ENCODE measurements at regions not wholly inside any gene's neighbourhood (a gene's known extent, or its start where the extent isn't known, plus 50 kb on each side); places are given as distances from the start of the nearest gene placed in this dataset.

DNA sequence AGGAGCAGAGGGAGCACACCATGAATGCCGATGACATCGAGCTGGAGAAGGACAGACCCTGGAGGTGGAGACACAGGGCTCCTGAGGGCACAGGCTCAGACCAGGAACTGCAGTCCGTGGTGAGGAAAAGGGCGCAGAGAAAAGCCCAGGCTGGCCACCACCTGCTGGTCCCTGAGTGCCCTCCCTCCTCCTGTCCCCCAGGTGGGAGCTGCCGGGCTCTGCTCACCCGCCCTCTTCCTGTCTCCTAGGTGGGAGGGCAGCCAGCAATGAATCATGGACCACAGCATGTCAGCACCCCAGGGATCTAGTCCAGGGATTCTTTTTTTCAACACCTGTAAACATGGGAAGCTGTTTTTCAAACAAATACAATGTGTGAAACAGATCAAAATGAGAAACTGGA, 94.6 kb upstream of the ARHGEF7 start:
- Histone ChIP-seq H3K4me1 (no peaks in the 10 kb centered on the region), H3K27ac (no peak overlapping the region), H2AFZ (no peak overlapping the region), H3K79me2 (no peaks in the 10 kb centered on the region), H3K9me3 (ENCODE audit: control insufficient read depth, low read length) (no peaks in the 10 kb centered on the region), H3K9ac (no peak overlapping the region), H3K4me3 (ENCODE audit: low read depth, low read length) (no peak overlapping the region), H3K27me3 (ENCODE audit: control insufficient read depth, insufficient read depth, low read length) (no peaks in the 10 kb centered on the region), H3K36me3 (ENCODE audit: control insufficient read depth, insufficient read depth, low read length) (no peaks in the 10 kb centered on the region), H3K4me2 (ENCODE audit: low read length) (no peak overlapping the region)
- TF ChIP-seq, protein P1, sequence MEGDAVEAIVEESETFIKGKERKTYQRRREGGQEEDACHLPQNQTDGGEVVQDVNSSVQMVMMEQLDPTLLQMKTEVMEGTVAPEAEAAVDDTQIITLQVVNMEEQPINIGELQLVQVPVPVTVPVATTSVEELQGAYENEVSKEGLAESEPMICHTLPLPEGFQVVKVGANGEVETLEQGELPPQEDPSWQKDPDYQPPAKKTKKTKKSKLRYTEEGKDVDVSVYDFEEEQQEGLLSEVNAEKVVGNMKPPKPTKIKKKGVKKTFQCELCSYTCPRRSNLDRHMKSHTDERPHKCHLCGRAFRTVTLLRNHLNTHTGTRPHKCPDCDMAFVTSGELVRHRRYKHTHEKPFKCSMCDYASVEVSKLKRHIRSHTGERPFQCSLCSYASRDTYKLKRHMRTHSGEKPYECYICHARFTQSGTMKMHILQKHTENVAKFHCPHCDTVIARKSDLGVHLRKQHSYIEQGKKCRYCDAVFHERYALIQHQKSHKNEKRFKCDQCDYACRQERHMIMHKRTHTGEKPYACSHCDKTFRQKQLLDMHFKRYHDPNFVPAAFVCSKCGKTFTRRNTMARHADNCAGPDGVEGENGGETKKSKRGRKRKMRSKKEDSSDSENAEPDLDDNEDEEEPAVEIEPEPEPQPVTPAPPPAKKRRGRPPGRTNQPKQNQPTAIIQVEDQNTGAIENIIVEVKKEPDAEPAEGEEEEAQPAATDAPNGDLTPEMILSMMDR (IDR thresholded peaks at IDR 0.05) = no peak

DNA sequence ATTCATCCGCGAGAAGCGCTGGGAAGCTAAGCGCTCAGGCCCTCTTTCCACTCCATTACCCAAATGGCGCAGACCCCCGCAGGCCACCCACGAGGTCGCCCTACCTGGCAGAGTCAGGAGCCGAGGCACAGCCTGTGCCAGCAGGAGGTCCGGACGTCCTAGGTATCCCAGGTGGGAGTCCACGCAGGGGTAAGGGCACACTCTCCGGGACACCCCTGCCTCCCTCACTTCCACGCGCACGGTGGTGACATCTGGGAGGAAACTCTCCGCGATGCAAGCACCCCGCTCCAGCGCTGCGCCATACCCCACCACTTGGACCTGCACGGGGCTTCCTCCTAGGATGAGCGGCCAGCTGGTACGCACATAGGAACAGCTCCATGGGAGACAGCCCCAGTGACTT, 95.1 kb upstream of the ARHGEF7 start:
- no peaks in the 10 kb centered on the region for H3K9me3 ChIP-seq (ENCODE audit: control insufficient read depth, low read length)

DNA sequence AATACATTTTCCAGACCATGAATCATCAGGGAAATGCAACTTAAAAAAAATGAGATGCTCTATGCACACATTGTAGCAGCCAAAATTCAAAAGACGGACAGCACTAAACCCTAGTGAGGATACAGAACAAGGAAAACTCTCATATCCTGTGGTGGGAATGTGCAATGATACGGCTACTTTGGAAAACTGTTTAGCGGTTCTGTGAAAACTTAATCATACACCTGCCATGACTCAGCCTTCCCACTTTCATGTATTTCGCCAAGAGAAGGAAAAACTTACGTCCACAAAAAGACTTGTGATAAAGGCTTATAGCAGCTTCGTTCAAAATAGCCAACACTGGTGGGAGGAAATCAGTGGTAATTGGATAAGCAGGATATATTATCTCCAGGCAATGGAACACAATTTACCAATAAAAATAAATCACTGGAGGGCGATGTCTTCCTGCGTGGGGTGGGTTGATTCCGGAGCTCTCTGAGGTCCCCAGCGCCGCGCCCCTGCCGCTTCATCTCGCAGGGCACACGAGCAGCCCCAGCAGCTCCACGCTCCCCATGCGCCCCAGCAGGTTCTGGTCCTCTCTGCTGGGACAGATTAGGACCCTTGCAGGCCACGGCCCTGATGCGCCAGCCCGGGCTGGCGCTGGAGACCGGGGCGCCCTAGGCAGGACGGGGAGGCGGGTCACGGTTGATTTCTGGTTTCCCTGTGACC, 97.2 kb upstream of the ARHGEF7 start:
- no peak overlapping the region for H3K9ac ChIP-seq
- H3K4me1 ChIP-seq = no peaks in the 10 kb centered on the region
- H3K27ac ChIP-seq = no peak overlapping the region
- H3K9me3 ChIP-seq (ENCODE audit: control insufficient read depth, low read length) = no peaks in the 10 kb centered on the region
- no peaks in the 10 kb centered on the region for H3K27me3 ChIP-seq (ENCODE audit: control insufficient read depth, insufficient read depth, low read length)
- no peaks in the 10 kb centered on the region for H3K79me2 ChIP-seq
- H2AFZ ChIP-seq = no peak overlapping the region
- TF ChIP-seq, protein P1 (IDR thresholded peaks at IDR 0.05) = no peak
- no peak overlapping the region for H3K4me3 ChIP-seq (ENCODE audit: low read depth, low read length)
- H3K36me3 ChIP-seq (ENCODE audit: control insufficient read depth, insufficient read depth, low read length) = no peaks in the 10 kb centered on the region
- no peak overlapping the region for H3K4me2 ChIP-seq (ENCODE audit: low read length)

More for the DNA sequence above, 95.1 kb upstream of the ARHGEF7 start:
- H3K4me2 ChIP-seq (ENCODE audit: low read length) = no peak overlapping the region
- H3K36me3 ChIP-seq (ENCODE audit: control insufficient read depth, insufficient read depth, low read length) = no peaks in the 10 kb centered on the region
- no peak overlapping the region for H3K27ac ChIP-seq
- no peaks in the 10 kb centered on the region for H3K27me3 ChIP-seq (ENCODE audit: control insufficient read depth, insufficient read depth, low read length)
- H2AFZ ChIP-seq = no peak overlapping the region
- H3K79me2 ChIP-seq = no peaks in the 10 kb centered on the region
- H3K4me3 ChIP-seq (ENCODE audit: low read depth, low read length) = no peak overlapping the region
- H3K9ac ChIP-seq = no peak overlapping the region
- no peaks in the 10 kb centered on the region for H3K4me1 ChIP-seq
- TF ChIP-seq, protein P1 (IDR thresholded peaks at IDR 0.05) = no peak

DNA sequence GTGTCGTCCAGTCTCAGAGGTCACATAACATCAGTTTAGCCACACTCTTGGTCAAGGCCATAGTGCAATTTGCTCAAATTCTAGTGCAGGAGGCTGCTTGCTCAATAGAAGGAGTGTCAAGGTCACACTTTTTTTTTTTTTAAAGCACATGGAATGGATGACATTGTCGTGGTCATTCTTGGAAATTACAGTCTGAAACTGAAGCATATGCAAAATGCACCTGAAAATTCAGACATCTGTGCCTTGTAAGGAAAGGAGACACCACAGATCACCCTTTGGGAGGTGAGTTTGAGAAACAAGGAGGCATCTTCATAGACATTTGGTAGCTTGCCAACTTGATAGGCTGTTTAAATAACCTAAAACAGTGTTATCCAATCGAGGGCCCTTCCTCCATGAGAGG, 98.3 kb upstream of the ANKRD10 start:
- H3K27ac ChIP-seq = no peak overlapping the region
- no peaks in the 10 kb centered on the region for H3K9me3 ChIP-seq (ENCODE audit: control insufficient read depth, low read length)
- H3K36me3 ChIP-seq (ENCODE audit: control insufficient read depth, insufficient read depth, low read length) = no peaks in the 10 kb centered on the region
- H2AFZ ChIP-seq = no peak overlapping the region
- no peaks in the 10 kb centered on the region for H3K27me3 ChIP-seq (ENCODE audit: control insufficient read depth, insufficient read depth, low read length)
- no peak overlapping the region for H3K9ac ChIP-seq
- TF ChIP-seq, protein P1 (IDR thresholded peaks at IDR 0.05) = no peak
- H3K79me2 ChIP-seq = no peaks in the 10 kb centered on the region
- H3K4me1 ChIP-seq = no peaks in the 10 kb centered on the region
- no peak overlapping the region for H3K4me2 ChIP-seq (ENCODE audit: low read length)
- H3K4me3 ChIP-seq (ENCODE audit: low read depth, low read length) = no peak overlapping the region

DNA sequence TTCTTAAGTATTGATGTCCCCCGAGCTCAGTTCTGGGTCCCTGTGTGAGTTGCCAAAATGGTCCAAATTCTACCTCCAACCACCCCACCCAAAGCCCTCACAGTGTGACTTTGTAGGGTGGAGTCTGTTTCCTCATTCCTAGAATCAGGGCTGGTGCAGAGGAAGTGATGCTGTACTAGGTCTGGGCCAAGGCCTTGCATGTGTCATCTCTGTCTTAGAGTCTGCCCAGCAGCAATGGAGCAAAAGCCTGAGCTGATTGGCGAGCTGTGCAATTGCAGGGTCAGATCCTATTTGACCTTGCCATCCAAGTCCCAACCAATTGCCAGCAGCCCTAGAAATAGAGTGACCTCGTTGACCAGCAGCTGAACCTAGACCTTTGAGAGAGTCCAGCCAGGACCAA, 97.0 kb upstream of the ANKRD10 start:
- Histone ChIP-seq H3K4me1 (no peaks in the 10 kb centered on the region), H3K4me2 (ENCODE audit: low read length) (no peak overlapping the region), H3K36me3 (ENCODE audit: control insufficient read depth, insufficient read depth, low read length) (no peaks in the 10 kb centered on the region), H3K27me3 (ENCODE audit: control insufficient read depth, insufficient read depth, low read length) (no peaks in the 10 kb centered on the region), H2AFZ (no peak overlapping the region), H3K9me3 (ENCODE audit: control insufficient read depth, low read length) (no peaks in the 10 kb centered on the region), H3K79me2 (no peaks in the 10 kb centered on the region), H3K27ac (no peak overlapping the region), H3K9ac (no peak overlapping the region), H3K4me3 (ENCODE audit: low read depth, low read length) (no peak overlapping the region)
- TF ChIP-seq, protein P1 (IDR thresholded peaks at IDR 0.05) = no peak
